ENCODE measurements at regions not wholly inside any gene's neighbourhood (a gene's known extent, or its start where the extent isn't known, plus 50 kb on each side); places are given as distances from the start of the nearest gene placed in this dataset.

- TF ChIP-seq CHD7 (IDR thresholded peaks at IDR 0.05; ENCODE audit: insufficient replicate concordance, low read length): no peak
- TF ChIP-seq ATF3 (IDR thresholded peaks at IDR 0.05; ENCODE audit: insufficient read depth, low read depth, low read length): no peak
- TF ChIP-seq TCF12 (IDR thresholded peaks at IDR 0.05; ENCODE audit: low read depth, low read length): no peak
Measured at GRCh38 chr18:54506516-54507261, 84.4 kb upstream of the DYNAP start (continued).
